MM.1S (cell line): ENCODE measurements at regions not wholly inside any gene's neighbourhood (a gene's known extent, or its start where the extent isn't known, plus 50 kb on each side); places are given as distances from the start of the nearest gene placed in this dataset.

ENCODE experiments used
- DNase-seq: peaks from one replicate; pipeline ENCODE4 v3.0.0-alpha.2; 2015
- H2AFZ ChIP-seq: fragments of 300-600 bp; sonication (generic); 2 replicates; pipeline ENCODE4 v1.6.0; 2016; ENCODE audit warnings: antibody characterized with exemption, low read length
- H3F3A ChIP-seq: fragments of 300-600 bp; sonication (generic); 2 replicates; pipeline ENCODE4 v1.6.1; 2016; ENCODE audit warnings: mild to moderate bottlenecking, antibody characterized with exemption, low read length, moderate library complexity, mixed read lengths; ENCODE audit not compliant: insufficient read depth
- H3K27ac ChIP-seq: fragments of 300-600 bp; sonication (generic); 2 replicates; pipeline ENCODE4 v1.5.1; 2016; ENCODE audit warnings: mild to moderate bottlenecking, low read length
- H3K27me3 ChIP-seq: fragments of 300-600 bp; sonication (generic); replicated peaks from 2 replicates; pipeline ENCODE4 v1.6.0; 2016; ENCODE audit warnings: low read length; ENCODE audit not compliant: insufficient read depth
- H3K36me3 ChIP-seq: fragments of 300-600 bp; sonication (generic); replicated peaks from 2 replicates; pipeline ENCODE4 v1.6.1; 2016; ENCODE audit warnings: mild to moderate bottlenecking, low read length, mixed read lengths; ENCODE audit not compliant: insufficient read depth
- H3K4me1 ChIP-seq: fragments of 300-600 bp; sonication (generic); 2 replicates; pipeline ENCODE4 v1.6.1; 2016; ENCODE audit warnings: low read length, mixed read lengths
- H3K4me2 ChIP-seq: fragments of 300-600 bp; sonication (generic); 2 replicates; pipeline ENCODE4 v1.6.0; 2016; ENCODE audit warnings: low read depth, low read length
- H3K4me3 ChIP-seq: fragments of 300-600 bp; sonication (generic); 2 replicates; pipeline ENCODE4 v1.5.1; 2016; ENCODE audit warnings: low read length, mixed read lengths
- H3K79me2 ChIP-seq: fragments of 300-600 bp; sonication (generic); 2 replicates; pipeline ENCODE4 v1.6.1; 2016; ENCODE audit warnings: mixed run types, low read length, mixed read lengths
- H3K9ac ChIP-seq: fragments of 300-600 bp; sonication (generic); 2 replicates; pipeline ENCODE4 v1.6.1; 2016; ENCODE audit warnings: low read length, mixed read lengths
- H3K9me2 ChIP-seq: fragments of 300-600 bp; sonication (generic); replicated peaks from 2 replicates; pipeline ENCODE4 v1.6.1; 2016; ENCODE audit warnings: mild to moderate bottlenecking, low read length, mixed read lengths; ENCODE audit not compliant: insufficient read depth
- H3K9me3 ChIP-seq: fragments of 300-600 bp; sonication (generic); replicated peaks from 2 replicates; pipeline ENCODE4 v1.6.1; 2016; ENCODE audit warnings: mild to moderate bottlenecking, low read length, mixed read lengths; ENCODE audit not compliant: insufficient read depth
- H4K20me1 ChIP-seq: fragments of 300-600 bp; sonication (generic); 2 replicates; pipeline ENCODE4 v1.6.1; 2016; ENCODE audit warnings: mild to moderate bottlenecking, low read length, moderate library complexity, mixed read lengths; ENCODE audit not compliant: insufficient read depth
- EZH2 ChIP-seq: fragments of 300-600 bp; sonication (generic); optimal IDR thresholded peaks from 2 replicates; pipeline ENCODE3; 2017; ENCODE audit warnings: low read depth, mild to moderate bottlenecking, antibody characterized with exemption, low read length, mixed read lengths
- EZH2phosphoT487 ChIP-seq: fragments of 300-600 bp; sonication (generic); IDR thresholded peaks from 2 replicates; pipeline ENCODE4 v1.6.1; 2018; ENCODE audit warnings: antibody characterized with exemption, low read length
- TF ChIP-seq, protein P1 (sequence below): fragments of 300-600 bp; sonication (generic); IDR thresholded peaks from 2 replicates; pipeline ENCODE4 v1.5.1; 2016; ENCODE audit warnings: antibody characterized with exemption, low read length, mixed read lengths

DNA sequence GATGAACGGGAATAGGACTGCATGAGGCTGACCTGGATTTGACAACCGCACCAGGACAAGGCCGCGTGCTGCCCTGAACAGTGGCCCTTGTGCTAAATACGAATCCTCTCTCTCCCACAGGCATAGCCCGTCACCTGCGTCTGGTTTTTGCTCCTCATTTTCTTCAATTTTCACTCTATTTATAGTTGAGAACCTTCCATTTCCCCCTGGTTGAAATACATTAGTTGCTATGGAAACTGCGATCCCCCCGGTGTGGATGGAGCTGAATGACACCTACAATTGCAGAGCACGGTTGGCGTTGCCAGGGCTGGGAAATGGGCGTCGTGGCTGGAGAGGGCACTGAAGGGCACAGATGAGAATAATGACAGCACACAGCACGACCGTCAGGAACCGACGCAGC, 158.6 kb upstream of the PITRM1 start:
- Histone ChIP-seq H3K36me3 (no peaks in the 10 kb centered on the region), H3K79me2 (no peaks in the 10 kb centered on the region), H3K4me2 (no peak overlapping the region), H4K20me1 (no peaks in the 10 kb centered on the region), H3K27me3 (no peaks in the 10 kb centered on the region), H3K4me1 (no peaks in the 10 kb centered on the region), H3F3A (no peaks in the 10 kb centered on the region), H3K9ac (no peak overlapping the region), H3K27ac (no peak overlapping the region), H3K9me2 (no peaks in the 10 kb centered on the region), H3K4me3 (no peak overlapping the region), H3K9me3 (no peaks in the 10 kb centered on the region), H2AFZ (no peak overlapping the region)
- no peak for DNase-seq
- no peak for TF ChIP-seq EZH2phosphoT487

DNA sequence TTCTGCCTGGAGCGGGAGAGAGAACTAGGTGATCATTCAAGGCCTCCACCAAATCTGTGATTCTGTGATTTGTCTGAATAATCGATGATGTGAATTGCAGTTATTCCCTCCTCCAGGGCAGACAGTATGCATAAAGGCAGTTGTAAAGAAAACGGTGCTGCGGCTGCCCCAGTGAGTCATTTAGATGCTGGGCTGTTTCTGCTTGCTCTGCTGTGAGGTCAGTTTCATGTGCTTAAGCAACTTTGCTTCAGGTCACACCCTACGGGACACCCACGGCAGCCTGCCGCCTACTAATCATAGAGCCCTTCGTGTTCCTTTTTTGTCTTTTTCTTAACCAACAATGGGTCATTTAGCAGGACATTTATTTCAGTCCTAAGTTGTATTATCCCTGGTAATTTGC, 158.1 kb upstream of the PITRM1 start:
- no peak overlapping the region for H2AFZ ChIP-seq
- no peak for DNase-seq
- no peak overlapping the region for H3K4me3 ChIP-seq
- no peak overlapping the region for H3K4me2 ChIP-seq
- no peaks in the 10 kb centered on the region for H3F3A ChIP-seq
- no peaks in the 10 kb centered on the region for H3K27me3 ChIP-seq
- no peaks in the 10 kb centered on the region for H3K36me3 ChIP-seq
- TF ChIP-seq, protein P1, sequence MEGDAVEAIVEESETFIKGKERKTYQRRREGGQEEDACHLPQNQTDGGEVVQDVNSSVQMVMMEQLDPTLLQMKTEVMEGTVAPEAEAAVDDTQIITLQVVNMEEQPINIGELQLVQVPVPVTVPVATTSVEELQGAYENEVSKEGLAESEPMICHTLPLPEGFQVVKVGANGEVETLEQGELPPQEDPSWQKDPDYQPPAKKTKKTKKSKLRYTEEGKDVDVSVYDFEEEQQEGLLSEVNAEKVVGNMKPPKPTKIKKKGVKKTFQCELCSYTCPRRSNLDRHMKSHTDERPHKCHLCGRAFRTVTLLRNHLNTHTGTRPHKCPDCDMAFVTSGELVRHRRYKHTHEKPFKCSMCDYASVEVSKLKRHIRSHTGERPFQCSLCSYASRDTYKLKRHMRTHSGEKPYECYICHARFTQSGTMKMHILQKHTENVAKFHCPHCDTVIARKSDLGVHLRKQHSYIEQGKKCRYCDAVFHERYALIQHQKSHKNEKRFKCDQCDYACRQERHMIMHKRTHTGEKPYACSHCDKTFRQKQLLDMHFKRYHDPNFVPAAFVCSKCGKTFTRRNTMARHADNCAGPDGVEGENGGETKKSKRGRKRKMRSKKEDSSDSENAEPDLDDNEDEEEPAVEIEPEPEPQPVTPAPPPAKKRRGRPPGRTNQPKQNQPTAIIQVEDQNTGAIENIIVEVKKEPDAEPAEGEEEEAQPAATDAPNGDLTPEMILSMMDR = no peak
- no peak for TF ChIP-seq EZH2phosphoT487
- no peak for TF ChIP-seq EZH2
- no peak overlapping the region for H3K27ac ChIP-seq
- no peaks in the 10 kb centered on the region for H3K9me3 ChIP-seq
- no peaks in the 10 kb centered on the region for H3K4me1 ChIP-seq
- H4K20me1 ChIP-seq = no peaks in the 10 kb centered on the region
- H3K79me2 ChIP-seq = no peaks in the 10 kb centered on the region
- H3K9me2 ChIP-seq = no peaks in the 10 kb centered on the region
- H3K9ac ChIP-seq = no peak overlapping the region

DNA sequence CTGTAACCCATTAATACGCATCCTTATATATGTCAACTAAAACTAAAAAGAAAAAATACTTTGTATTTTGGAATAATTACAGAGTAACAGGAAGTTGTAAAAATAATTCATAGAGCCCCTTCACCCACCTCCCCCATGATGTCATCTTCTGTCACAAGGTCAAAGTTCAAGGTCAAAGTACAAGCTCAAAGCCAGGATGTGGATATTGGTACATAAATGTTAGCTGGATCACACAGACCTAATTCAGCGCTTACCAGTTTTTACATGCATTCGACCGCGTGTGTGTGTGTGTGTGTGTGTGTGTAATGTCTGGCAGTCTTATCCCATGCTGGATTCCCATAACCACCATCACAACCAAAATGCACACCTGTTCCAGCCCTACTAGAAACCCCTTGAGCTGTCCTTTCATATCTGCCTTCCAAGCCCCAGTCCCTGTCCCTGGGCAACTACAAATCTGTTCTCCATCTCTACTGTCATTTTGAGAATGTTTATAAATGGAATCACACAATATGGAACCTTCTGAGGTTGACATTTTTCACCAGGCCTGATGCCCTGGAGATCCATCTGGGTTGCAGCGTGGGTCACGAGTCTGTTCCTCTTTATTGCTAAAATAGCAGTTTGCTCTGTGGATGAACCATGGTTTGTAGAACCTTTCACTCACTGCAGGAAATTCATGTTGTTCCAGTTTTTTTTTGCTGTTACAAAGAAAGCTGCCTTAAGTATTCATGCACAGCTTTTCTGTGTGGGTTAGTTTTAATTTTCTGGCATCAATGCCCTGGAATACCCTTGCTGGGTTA, 153.6 kb upstream of the PITRM1 start:
- Histone ChIP-seq H3K79me2 (no peaks in the 10 kb centered on the region), H4K20me1 (no peaks in the 10 kb centered on the region), H3K4me3 (no peak overlapping the region), H3K4me2 (no peak overlapping the region), H3K36me3 (no peaks in the 10 kb centered on the region), H3K9me3 (no peaks in the 10 kb centered on the region), H2AFZ (no peak overlapping the region), H3K27ac (no peak overlapping the region), H3K27me3 (no peaks in the 10 kb centered on the region), H3K9me2 (no peaks in the 10 kb centered on the region), H3F3A (no peaks in the 10 kb centered on the region), H3K9ac (no peak overlapping the region), H3K4me1 (no peaks in the 10 kb centered on the region)
- no peak for TF ChIP-seq EZH2phosphoT487
- TF ChIP-seq, protein P1 = no peak
- TF ChIP-seq EZH2 = no peak
- no peak for DNase-seq

DNA sequence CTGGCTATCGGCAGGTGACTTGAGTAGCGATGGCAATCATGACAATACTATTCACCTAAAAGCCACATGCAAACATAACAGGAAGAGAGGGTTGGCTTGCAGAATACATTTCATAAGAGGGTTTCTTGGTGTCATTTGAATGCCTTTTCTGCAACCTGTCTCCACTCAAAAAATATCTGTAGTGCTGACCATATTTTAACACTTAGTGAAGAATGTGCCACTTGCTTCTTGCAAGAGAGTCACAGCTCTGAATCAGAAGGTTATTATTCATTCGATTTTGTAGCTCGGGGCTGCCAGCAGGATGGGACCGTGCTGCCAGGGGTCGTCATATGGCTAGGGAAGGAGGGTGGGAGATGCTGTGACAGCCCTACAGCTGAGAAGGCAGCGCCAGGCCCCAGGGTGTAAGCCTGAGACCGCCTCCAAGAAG, 152.0 kb upstream of the PITRM1 start:
- no peaks in the 10 kb centered on the region for H3K79me2 ChIP-seq
- no peaks in the 10 kb centered on the region for H3K9me2 ChIP-seq
- no peaks in the 10 kb centered on the region for H3K36me3 ChIP-seq
- H3K9me3 ChIP-seq = no peaks in the 10 kb centered on the region
- no peaks in the 10 kb centered on the region for H3F3A ChIP-seq
- H3K27me3 ChIP-seq = no peaks in the 10 kb centered on the region
- no peak overlapping the region for H3K4me2 ChIP-seq
- H3K4me1 ChIP-seq = no peaks in the 10 kb centered on the region
- H2AFZ ChIP-seq = no peak overlapping the region
- TF ChIP-seq EZH2phosphoT487 = no peak
- TF ChIP-seq EZH2 = no peak
- TF ChIP-seq, protein P1 = no peak
- no peaks in the 10 kb centered on the region for H4K20me1 ChIP-seq
- H3K4me3 ChIP-seq = no peak overlapping the region
- no peak overlapping the region for H3K27ac ChIP-seq
- no peak for DNase-seq
- no peak overlapping the region for H3K9ac ChIP-seq
